ENCODE measurements at regions not wholly inside any gene's neighbourhood (a gene's known extent, or its start where the extent isn't known, plus 50 kb on each side); places are given as distances from the start of the nearest gene placed in this dataset.

- no peak for DNase-seq (ENCODE audit: low spot score)
Measured at GRCh38 chr2:133839677-133840076, 271.4 kb upstream of the NCKAP5 start.

GRCh38 chr2:133840761-133841160 is 272.5 kb upstream of the NCKAP5 start:
- no peak for DNase-seq (ENCODE audit: low spot score)

GRCh38 chr2:133841900-133842299 is 273.6 kb upstream of the NCKAP5 start:
- DNase-seq (ENCODE audit: low spot score) = peak; percentile 99

- DNase-seq (ENCODE audit: low spot score) = no peak
Measured at GRCh38 chr2:133842446-133842845, 274.2 kb upstream of the NCKAP5 start.

- no peak for DNase-seq (ENCODE audit: low spot score)
Measured at GRCh38 chr2:133843091-133843490, 274.8 kb upstream of the NCKAP5 start.

GRCh38 chr2:133843551-133843950 is 275.3 kb upstream of the NCKAP5 start:
- DNase-seq (ENCODE audit: low spot score) = no peak

GRCh38 chr2:133844214-133844892 is 276.1 kb upstream of the NCKAP5 start:
- peak; percentile 75 for DNase-seq (ENCODE audit: low spot score)

- no peak for DNase-seq (ENCODE audit: low spot score)
Measured at GRCh38 chr2:133846476-133846875, 278.2 kb upstream of the NCKAP5 start.

- no peak for DNase-seq (ENCODE audit: low spot score)
Measured at GRCh38 chr2:133847591-133847990, 279.3 kb upstream of the NCKAP5 start.

- no peak for DNase-seq (ENCODE audit: low spot score)
Measured at GRCh38 chr2:133848111-133848649, 279.9 kb upstream of the NCKAP5 start.

GRCh38 chr2:133849341-133849740 is 281.1 kb upstream of the NCKAP5 start:
- DNase-seq (ENCODE audit: low spot score) = no peak

- DNase-seq (ENCODE audit: low spot score) = no peak
Measured at GRCh38 chr2:133854603-133855200, 286.4 kb upstream of the NCKAP5 start.

GRCh38 chr2:133855526-133855925 is 287.3 kb upstream of the NCKAP5 start:
- DNase-seq (ENCODE audit: low spot score) = no peak

- DNase-seq (ENCODE audit: low spot score) = no peak
Measured at GRCh38 chr2:133856678-133857077, 288.4 kb upstream of the NCKAP5 start.

- no peak for DNase-seq (ENCODE audit: low spot score)
Measured at GRCh38 chr2:133859578-133859977, 291.3 kb upstream of the NCKAP5 start.

- no peak for DNase-seq (ENCODE audit: low spot score)
Measured at GRCh38 chr2:133862400-133862977, 294.2 kb upstream of the NCKAP5 start.

- DNase-seq (ENCODE audit: low spot score) = no peak
Measured at GRCh38 chr2:133863106-133863800, 295.0 kb upstream of the NCKAP5 start.

- no peak for DNase-seq (ENCODE audit: low spot score)
Measured at GRCh38 chr2:133865141-133865540, 296.9 kb upstream of the NCKAP5 start.

GRCh38 chr2:133867166-133867565 is 298.9 kb upstream of the NCKAP5 start:
- DNase-seq (ENCODE audit: low spot score) = no peak

- no peak for DNase-seq (ENCODE audit: low spot score)
Measured at GRCh38 chr2:133871545-133872209, 303.4 kb upstream of the NCKAP5 start.

GRCh38 chr2:133878326-133878725 is 310.1 kb upstream of the NCKAP5 start:
- no peak for DNase-seq (ENCODE audit: low spot score)

GRCh38 chr2:133879703-133880102 is 311.4 kb upstream of the NCKAP5 start:
- DNase-seq (ENCODE audit: low spot score) = no peak

Data from kidney capillary endothelial cell (primary cell).